Brain microvascular endothelial cell (primary cell): ENCODE measurements at regions not wholly inside any gene's neighbourhood (a gene's known extent, or its start where the extent isn't known, plus 50 kb on each side); places are given as distances from the start of the nearest gene placed in this dataset.

Experiments used
- DNase-seq: peaks from one replicate; pipeline ENCODE4 v3.0.0-alpha.2; 2020
- H3K27ac ChIP-seq: fragments of 250-450 bp; sonication (Bioruptor Pico); 2 replicates; pipeline ENCODE4 v1.5.1; 2020; ENCODE audit warnings: mild to moderate bottlenecking, moderate library complexity
- H3K27me3 ChIP-seq: fragments of 250-450 bp; sonication (Bioruptor Pico); replicated peaks from 2 replicates; pipeline ENCODE4 v1.5.1; 2020; ENCODE audit warnings: mild to moderate bottlenecking
- H3K36me3 ChIP-seq: fragments of 250-450 bp; sonication (Bioruptor Pico); replicated peaks from 2 replicates; pipeline ENCODE4 v1.5.1; 2020; ENCODE audit warnings: mild to moderate bottlenecking
- H3K4me3 ChIP-seq: 2 replicates; pipeline ENCODE4 v1.5.1; 2011; ENCODE audit warnings: low read depth, mild to moderate bottlenecking, control low read depth, low read length, moderate library complexity
- CTCF ChIP-seq: IDR thresholded peaks from 2 replicates; pipeline ENCODE4 v1.5.1; 2011; ENCODE audit warnings: low read depth, mild to moderate bottlenecking, moderate library complexity, low read length, control low read depth, inconsistent platforms; ENCODE audit errors: missing control alignments
- in situ Hi-C: cut with HindIII; loops from 2 replicates; pipeline ENCODE4 v1.10.0; 2017; ENCODE audit warnings: low sequenced_read_pairs, low pct_ligation_motif_present

GRCh38 chr3:43882976-43883680 lies 192.4 kb downstream of the ABHD5 start:
- in situ Hi-C loops: no loop called here
- Histone ChIP-seq H3K4me3 (no peak overlapping the region), H3K27ac (no peak overlapping the region), H3K27me3 (no peaks in the 10 kb centered on the region), H3K36me3 (no peaks in the 10 kb centered on the region)
- no peak for TF ChIP-seq CTCF
- no peak for DNase-seq

GRCh38 chr3:43883729-43884396 lies 193.1 kb downstream of the ABHD5 start:
- Histone ChIP-seq H3K4me3 (no peak overlapping the region), H3K27me3 (no peaks in the 10 kb centered on the region), H3K36me3 (no peaks in the 10 kb centered on the region), H3K27ac (no peak overlapping the region)
- in situ Hi-C loops: no loop called here
- no peak for TF ChIP-seq CTCF
- DNase-seq: no peak

- H3K27me3 ChIP-seq: no peaks in the 10 kb centered on the region
- H3K4me3 ChIP-seq: no peak overlapping the region
- in situ Hi-C loops: no loop called here
- H3K36me3 ChIP-seq: no peaks in the 10 kb centered on the region
- no peak for TF ChIP-seq CTCF
- DNase-seq: no peak
- H3K27ac ChIP-seq: no peak overlapping the region
Measured at GRCh38 chr3:43884581-43884980, 193.8 kb downstream of the ABHD5 start.

DNA sequence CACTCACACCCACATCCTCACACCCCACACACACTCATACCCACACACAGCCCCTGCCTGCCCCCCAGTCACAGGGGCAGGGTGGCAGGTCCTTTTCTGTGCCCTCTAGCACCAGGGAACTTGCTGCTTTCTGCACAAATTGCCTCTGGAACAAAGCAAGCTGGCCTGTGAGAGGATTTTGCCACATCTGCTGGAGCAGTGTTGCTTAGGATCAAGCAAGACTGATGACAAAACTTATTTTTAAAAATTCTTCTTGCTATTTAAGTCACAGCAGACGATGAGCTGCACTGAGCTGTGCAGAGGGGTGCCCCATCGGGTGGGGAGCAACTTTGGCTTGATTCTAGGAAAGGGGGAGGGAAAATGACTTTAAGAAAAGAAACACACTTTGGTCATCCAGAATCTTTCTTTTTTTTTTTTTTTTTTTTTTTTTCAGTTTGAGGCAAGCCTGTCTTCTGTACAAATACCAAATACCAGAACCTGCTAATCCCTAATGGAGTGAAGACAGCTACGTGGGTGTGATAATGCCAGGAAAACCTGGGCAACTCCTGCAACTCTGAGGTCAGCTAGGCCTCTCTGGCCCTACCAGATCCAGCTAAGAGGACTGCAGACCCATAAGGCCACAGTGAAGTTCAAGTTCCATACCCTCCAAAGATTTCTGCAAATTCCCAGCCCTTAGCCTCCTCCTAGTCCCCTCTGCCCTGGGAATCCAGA lies 195.3 kb downstream of the ABHD5 start:
- H3K27me3 ChIP-seq: no peaks in the 10 kb centered on the region
- H3K27ac ChIP-seq: no peak overlapping the region
- in situ Hi-C loops: no loop called here
- H3K36me3 ChIP-seq: no peaks in the 10 kb centered on the region
- no peak for TF ChIP-seq CTCF
- no peak for DNase-seq
- H3K4me3 ChIP-seq: no peak overlapping the region

GRCh38 chr3:43892061-43892460 lies 201.3 kb downstream of the ABHD5 start:
- in situ Hi-C loops: no loop called here
- Histone ChIP-seq H3K4me3 (no peak overlapping the region), H3K27ac (no peak overlapping the region), H3K27me3 (no peaks in the 10 kb centered on the region), H3K36me3 (no peaks in the 10 kb centered on the region)
- no peak for DNase-seq
- no peak for TF ChIP-seq CTCF
